ENCODE measurements at regions not wholly inside any gene's neighbourhood (a gene's known extent, or its start where the extent isn't known, plus 50 kb on each side); places are given as distances from the start of the nearest gene placed in this dataset.
A peak's percentile ranks its signal among the peaks of the same experiment; 100 is the strongest.
"Not testable (repeated sequence)": the region's sequence is repeated elsewhere in the genome, so short reads cannot be mapped to it uniquely, and the experiment has no call there.

DNA sequence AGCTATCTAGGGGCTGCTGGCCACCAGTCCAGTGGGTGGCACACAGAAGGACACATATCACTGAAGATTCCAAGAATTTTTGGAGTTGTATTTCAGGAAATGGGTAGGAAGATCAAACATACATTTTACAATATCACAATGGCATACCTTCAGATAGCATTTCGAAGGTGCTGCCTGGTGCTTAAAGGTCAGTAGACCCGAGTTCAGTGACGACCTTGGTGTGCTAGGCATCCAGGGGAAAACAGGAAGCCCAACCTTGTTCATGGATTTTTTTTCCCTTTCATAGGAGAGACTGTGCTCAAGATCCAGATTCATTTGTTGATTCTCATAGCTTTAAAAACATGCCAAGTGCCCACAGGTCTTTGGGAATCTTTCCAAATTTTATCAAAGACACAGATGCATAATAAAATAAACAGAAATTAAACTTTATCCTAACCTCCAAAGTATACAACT is 51.0 kb upstream of the RCBTB2 start:
- no peak for DNase-seq (ENCODE audit: low read depth)

DNA sequence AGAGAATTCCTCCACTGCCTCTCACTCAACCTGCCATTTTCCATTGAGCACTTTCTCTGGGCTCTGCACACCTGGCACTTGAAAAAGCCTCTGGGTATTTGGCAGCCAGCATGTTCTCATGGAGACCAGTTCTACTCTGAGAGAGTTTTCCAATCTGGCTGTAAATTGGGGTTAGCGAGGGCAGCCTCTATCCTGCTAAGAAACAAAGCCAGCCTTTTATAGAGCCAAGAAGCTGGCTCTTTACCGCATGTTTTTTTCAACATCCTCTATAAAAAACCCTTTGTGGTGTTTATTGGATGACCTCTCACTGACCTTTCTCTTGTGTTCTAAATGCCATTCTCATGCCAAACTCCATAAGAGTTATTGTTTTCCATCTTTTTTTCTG is 52.6 kb upstream of the RCBTB2 start:
- no peak for DNase-seq (ENCODE audit: low read depth)

DNA sequence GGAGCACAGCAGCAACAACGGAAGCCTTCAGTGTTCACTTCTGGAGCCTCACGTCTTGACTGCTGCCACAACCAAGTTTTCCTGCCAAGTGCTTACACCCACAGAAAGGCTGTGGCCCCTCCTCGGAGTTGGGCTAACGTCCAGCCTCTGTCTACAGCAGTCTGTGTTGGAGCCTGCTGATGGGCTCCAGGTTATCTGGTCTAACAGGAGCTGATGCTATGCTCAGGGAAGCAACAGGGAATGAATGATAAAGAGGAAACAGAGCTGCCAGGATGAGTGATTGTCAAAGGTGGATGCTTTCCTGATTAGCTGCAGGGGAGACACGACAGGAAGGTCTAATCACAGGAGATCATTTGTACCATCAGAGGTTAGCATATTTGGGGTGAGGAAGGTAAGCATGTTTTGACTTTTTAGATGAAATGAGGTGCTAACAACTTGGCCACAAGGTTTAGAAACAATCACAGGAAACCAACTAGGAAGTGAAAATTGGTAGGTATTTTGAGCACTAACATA is 53.8 kb upstream of the RCBTB2 start:
- no peak for DNase-seq (ENCODE audit: low read depth)

DNA sequence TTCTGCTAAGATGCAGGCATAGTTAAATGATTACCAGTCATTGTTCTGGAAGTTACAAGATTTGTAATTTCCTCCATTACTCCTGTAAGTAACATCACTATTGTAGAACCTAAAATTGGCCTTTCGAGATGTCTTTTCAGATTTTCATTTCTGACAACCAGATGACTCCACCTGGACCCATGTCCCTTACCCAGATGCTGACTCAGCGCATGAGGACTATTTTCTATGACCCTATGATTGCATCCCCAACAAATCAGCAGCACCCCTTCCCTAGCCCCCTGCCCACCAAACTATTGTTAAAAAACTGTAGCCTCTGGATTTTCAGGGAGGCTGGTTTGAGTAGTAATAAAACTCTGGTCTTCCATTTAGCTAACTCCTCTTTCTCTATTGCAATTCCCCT is 55.2 kb upstream of the RCBTB2 start:
- no peak for DNase-seq (ENCODE audit: low read depth)

DNA sequence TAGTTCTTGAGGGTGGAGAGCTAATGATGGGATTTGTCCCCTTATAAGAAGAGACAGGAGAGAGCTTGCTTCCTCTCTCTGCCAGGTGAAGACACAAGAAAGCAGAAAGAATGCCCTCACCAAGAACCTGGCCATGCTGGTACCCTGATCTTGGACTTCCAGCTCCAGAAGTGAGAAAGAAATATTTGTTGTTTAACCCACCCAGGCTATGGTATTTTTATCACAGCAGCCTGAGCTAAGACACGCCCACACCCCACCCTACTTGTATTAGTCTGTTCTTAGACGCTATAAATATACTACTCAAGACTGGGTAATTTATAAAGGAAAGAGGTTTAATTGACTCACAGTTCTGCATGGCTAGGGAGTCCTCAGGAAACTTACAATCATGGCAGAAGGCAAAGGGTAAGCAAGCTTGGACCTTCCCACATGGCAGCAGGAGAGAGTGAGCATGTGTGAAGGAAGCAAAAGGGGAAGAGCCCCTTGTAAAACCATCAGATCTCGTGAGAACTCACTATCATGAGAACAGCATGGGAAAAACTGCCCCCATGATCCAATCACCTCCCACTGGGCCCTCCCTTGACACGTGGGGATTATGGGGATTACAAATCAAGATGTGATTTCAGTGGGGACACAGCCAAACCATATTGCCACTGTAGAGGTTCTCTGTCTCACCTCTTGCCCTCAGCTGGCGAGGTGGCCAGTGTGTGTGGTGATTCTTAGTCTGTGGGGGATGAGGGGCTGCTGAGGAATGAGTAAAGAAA is 57.4 kb upstream of the RCBTB2 start:
- DNase-seq (ENCODE audit: low read depth) = no peak

DNA sequence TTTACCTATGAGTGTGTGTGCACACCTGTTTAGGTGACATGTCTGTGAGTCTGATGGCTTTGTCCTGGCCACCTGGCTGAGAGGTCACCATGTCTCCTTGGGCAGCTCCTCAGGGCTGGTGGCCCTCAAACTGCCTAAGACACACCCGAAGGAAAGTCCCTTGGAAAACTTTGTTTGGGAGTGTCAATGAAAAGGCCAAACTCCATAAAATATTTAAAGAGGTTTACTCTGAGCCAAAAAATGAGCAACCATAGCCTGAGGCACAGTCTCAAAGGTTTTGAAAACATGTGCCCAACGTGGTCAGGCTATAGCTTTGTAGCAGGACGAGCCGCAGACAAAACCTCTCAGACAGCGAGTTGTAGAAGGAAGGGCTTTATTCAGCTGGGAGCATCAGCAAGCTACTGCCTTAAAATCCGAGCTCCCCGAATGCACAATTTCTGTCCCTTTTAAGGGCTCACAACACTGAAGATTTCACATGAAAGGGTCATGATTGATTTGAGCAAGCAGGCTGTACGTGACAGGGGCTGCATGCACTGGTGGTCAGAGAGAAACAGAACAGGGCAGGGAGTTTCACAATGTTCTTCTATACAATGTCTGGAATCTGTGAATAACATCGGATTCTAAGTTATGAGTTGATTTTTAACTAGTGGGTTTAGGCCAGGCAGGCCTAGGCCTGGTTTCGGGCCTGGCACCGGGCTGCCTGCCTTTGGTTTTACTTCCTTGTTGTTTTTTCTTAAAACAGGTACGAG is 58.4 kb upstream of the RCBTB2 start:
- DNase-seq (ENCODE audit: low read depth) = not testable (repeated sequence)

DNA sequence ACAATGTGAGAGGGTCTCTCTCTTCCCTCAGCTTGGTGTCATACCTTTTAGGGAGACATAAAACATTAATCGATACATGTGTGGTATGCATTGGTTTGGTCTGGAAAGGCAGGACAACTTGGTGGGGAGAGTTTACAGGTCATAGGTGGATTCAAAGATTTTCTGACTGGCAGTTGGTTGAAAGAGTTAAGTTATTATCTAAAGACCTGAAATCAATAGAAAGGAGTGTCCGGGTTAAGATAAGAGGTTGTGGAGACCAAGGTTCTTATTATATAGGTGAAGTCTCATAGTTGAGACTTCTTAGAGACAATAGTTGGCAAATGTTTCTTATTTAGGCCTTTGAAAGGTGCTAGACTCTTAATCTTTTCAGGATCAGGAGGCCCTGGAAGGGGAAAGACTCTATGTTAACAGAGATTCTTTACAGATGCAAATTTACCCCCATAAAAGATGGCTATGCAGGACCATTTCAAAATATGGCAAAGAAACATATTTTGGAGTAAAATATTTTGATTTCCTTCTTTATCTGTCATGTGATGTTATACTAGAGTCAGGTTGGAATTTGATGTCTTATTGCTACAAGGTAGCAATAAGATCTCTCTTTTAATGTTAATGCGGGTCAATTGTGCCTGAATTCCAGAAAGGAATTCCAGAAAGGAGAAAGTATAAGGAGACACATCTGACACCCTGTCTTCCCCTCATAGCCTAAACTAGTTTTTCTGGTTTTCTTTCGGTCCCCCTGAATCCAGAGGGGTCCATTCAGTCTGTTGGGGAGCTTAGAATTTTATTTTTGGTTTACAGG is 59.2 kb upstream of the RCBTB2 start:
- no peak for DNase-seq (ENCODE audit: low read depth)

DNA sequence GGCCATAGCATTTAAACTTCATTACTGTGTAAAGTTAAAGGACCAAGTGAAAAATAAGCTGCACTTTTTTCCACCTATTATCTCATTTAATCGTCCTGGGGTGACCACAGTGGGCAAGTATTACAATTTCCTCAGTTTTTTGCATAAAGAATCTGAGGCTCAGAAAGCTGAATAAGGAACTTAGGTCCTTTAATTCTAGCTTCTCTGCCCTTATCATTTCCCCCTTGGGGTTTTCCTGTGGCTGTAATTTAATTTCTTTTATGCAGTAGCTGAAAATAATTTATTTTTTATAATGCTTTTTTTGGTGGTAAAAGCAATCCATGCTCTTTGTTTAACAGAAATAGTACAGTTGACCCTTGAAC is 59.8 kb upstream of the RCBTB2 start:
- DNase-seq (ENCODE audit: low read depth) = no peak

DNA sequence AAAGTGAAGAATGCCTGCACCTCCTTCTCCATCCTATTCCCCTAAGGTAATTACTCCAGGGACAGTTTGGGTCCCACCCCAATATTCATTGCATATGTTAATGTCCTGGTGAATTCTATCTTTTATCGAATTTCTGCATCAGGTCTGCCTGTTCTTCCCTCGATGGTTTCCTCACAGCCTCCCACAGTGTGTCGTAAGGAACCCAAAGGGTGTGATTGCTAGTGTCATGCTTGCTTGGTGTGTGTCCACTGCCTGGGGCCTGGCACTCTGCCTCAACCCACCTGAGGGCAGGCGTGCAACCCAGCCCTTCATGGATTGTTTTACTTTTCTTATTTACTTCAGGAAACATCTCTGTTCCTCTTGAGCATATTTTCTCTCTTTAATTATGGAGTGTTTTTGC is 60.2 kb upstream of the CYSLTR2 start:
- DNase-seq (ENCODE audit: low read depth) = no peak

DNA sequence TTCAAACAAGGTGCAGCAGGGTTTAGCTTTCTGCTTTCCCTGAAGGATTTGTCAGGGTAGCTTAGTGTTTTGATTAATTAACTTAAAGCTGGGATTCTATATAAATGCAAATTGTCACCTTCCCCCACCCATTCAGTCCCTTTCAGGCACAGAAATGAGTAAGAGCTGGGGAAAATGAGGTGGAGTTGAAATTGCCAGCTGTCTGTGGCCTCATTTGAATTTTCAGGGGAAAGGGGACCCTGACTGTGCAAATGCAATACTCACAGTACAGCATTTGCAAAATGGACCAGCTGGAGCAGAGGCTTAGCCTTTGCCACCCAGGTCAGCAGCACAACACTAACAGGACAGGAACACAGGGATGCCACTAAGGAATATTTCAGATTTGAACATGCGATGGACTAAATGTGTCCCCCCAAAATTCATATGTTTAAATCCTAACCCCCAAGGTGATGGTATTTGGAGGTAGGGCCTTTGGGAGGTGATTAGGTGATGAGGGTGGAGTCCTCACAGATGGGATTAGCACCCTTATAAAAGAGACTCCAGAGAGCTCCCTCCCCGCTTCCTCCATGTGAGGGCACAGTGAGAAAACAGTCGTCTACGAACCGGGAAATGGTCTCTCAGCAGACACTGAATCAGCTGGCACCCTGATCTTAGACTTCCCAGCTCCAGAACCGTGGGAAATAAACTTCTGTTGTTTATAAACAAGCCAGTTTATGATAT is 59.5 kb upstream of the CYSLTR2 start:
- DNase-seq (ENCODE audit: low read depth) = no peak

DNA sequence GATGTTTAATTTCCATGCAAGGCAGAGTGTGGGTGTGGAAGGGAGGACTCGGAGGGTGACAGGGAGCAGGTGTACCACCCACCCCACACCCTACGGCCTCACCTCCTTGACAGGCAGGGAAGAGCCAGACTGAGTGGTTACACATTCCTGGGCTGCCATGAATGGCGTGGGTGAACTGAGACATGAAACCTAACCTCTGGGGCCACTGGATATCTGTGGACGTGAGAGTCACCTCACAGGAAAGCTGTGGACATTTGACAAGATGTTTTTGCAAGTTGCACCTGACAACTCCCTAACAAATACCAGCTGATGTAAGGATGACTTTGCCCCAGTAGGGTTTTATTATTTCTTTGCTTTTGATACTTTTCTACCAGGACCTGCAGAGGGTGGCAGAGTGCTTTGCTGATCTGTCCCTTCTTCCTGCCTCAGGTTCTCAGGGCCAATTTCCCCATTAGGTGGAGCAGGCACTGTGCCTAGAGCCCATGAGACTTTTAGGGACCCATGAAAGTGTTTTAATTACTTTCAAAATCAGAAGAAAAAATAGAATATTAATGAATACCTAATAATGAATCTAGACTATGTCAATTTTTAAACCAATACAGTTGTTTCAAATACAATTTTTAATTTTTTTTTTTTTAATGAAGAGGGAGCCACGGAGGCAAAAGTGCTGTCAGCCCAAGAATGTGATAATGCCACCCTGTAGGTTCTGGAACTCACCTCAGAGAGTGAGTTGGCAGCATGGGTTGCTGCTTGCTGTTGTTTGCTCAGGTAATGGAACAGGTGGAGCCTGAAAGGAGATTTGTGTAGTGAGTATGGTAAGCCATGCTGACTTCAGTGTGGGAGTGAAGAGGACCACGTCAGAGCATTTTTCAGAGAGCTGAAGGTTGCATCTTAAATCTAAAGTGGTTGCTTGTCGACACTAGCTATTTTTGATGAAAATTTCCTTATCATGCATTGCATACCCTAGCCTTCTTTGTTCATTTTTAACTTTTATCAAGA is 58.0 kb upstream of the CYSLTR2 start:
- DNase-seq (ENCODE audit: low read depth) = peak; percentile 39

DNA sequence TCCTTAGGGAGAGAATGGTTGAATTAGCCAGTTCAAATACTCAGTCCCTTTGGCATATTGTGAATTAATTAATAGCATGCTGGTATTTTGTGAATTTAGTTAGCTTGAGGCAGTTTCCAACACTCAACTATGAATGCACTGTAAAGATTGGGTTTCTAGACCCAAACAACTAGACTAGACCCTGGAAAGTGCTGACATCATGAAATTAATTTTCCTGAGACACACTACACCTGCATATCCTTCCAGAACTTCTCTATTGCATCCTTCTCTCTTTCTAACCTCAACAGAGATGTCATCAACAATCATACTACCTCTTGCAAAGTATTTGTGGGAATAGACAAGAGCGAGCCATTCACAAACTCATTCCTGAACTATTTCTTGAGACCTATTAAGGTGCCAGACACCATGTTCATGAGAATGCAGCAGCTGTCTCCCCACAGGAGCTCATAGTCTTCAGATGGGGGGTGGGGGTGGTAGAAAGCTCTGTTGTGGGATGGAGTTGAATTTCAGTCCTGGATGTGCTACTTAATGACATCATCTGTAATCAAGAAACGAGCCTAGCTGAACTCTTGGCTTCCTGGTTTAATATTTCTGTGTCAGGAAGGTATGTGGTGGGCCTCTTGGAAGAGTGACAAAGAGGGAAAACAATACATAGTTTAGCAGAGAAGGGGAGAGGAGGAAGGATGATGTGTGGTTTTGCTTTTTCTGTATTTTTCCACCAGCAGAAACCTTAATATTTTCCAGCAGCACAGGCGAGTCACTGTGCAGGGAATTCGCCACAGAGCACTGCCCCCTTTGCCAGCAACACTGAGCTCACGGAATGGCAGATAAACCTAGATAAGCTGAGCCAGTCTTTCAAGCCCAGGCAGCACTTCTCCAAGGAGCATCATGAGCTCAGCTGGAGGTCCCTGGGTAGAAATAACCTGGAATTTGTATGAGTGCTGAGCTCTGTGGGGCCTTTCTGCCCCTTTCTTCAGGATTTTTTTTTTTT is 53.1 kb upstream of the CYSLTR2 start:
- DNase-seq (ENCODE audit: low read depth) = no peak

DNA sequence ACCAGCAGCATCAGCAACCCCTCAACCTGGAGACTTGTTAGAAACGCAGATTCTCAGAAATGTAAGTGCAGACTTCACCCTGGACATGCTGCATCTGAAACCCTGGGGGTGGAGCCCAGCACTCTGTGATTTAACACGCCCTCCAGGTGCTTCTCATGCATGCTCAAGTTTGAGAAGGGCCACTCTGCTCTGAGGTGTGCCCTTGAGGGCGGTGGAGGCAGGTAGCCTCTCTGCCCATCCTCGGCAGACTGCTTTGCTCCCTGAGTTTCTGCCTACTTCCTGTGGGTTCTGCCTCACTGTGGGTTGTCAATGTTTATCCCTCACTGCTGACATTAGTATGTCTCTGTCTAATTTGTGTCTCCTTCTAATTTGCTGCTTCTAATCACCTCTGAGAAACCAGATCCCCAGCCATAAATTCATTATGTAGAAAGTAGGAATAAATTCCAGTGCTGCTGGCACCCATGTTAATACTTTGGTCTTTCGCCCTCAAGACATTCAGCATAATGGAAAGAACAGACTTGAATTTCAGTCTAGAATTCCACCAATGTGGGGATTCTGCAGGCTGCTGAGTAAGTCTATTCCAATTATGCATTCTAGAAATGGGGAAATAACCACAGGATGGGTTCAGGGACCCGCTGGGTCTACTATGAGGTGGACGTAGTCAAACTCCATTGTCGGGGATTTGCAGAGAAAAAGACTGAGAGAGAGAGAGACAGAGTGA is 51.3 kb upstream of the CYSLTR2 start:
- DNase-seq (ENCODE audit: low read depth) = no peak

DNA sequence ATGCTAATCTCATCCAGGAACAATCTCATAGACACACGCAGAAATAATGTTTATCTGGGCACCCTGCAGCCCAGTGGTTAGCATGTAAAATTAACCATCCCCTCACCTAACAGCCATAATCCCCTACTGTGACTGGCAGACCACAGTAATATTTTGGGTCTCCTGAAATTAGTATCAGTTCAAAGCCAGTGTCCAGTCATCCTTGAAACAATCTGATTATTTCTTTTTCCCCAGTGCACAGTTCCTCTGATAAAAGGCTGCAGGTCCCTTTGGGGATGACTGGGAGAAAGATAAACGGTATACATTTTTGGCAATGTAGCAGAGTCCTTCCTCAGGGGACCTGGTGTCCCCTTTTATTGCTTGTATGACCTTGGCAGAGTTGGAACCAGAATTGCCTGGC is 50.4 kb upstream of the CYSLTR2 start:
- no peak for DNase-seq (ENCODE audit: low read depth)

Measured in T follicular helper cell (primary cell).